H1 (cell line): ENCODE measurements at regions not wholly inside any gene's neighbourhood (a gene's known extent, or its start where the extent isn't known, plus 50 kb on each side); places are given as distances from the start of the nearest gene placed in this dataset.

Experiments used
- CTCF ChIA-PET: fragments of 300-600 bp; sonication (Branson Sonifier 250); formaldehyde crosslinking; loops from one replicate; lab custom pipeline; 2021; ENCODE audit not compliant: partially characterized antibody; lab: Charles Lee
- POLR2A ChIA-PET: fragments of 300-600 bp; sonication (Branson Sonifier 250); formaldehyde crosslinking; loops from one replicate; lab custom pipeline; 2021; ENCODE audit warnings: inconsistent platforms; ENCODE audit not compliant: partially characterized antibody; lab: Charles Lee
- DNase-seq, 2 experiments: peaks; one replicate each; pipeline versions ENCODE4 v3.0.0 to v3.0.0-alpha.2; 2010 to 2022; ENCODE audit warnings: low spot score in 2 of 2, low read depth in 1 of 2, mixed read lengths in 1 of 2
- FAIRE-seq: peaks from 2 replicates; lab custom pipeline; 2011; peaks lifted over from hg19 to GRCh38; lab: Jason Lieb, UNC
- H2AFZ ChIP-seq: 2 replicates; pipeline ENCODE4 v1.8.1; 2012; ENCODE audit warnings: low read length, inconsistent platforms
- H2AK5ac ChIP-seq: 2 replicates; pipeline ENCODE4 v1.6.1; 2013; ENCODE audit warnings: low read depth, low read length
- H2BK120ac ChIP-seq: replicated peaks from 2 replicates; pipeline ENCODE3; 2013; ENCODE audit warnings: low read depth, low read length, inconsistent platforms
- H2BK12ac ChIP-seq: 2 replicates; pipeline ENCODE4 v1.6.1; 2013; ENCODE audit warnings: low read depth, low read length
- H2BK15ac ChIP-seq: 2 replicates; pipeline ENCODE4 v1.6.1; 2013; ENCODE audit warnings: low read length
- H2BK20ac ChIP-seq: 2 replicates; pipeline ENCODE4 v1.6.1; 2013; ENCODE audit warnings: low read length
- H2BK5ac ChIP-seq: 2 replicates; pipeline ENCODE4 v1.6.1; 2013; ENCODE audit warnings: low read depth, low read length
- H3K14ac ChIP-seq: 2 replicates; pipeline ENCODE4 v1.6.1; 2013; ENCODE audit warnings: inconsistent platforms; ENCODE audit not compliant: insufficient read length
- H3K18ac ChIP-seq: 2 replicates; pipeline ENCODE4 v1.6.1; 2013; ENCODE audit warnings: low read length; ENCODE audit errors: extremely low read depth
- H3K23ac ChIP-seq: 2 replicates; pipeline ENCODE4 v1.6.1; 2013; ENCODE audit warnings: inconsistent platforms; ENCODE audit not compliant: insufficient read length
- H3K23me2 ChIP-seq: 2 replicates; pipeline ENCODE4 v1.6.1; 2013; ENCODE audit warnings: low read depth, low read length
- H3K27ac ChIP-seq: 2 replicates; pipeline ENCODE4 v1.6.1; 2011; ENCODE audit warnings: low read depth, low read length, inconsistent platforms
- H3K27me3 ChIP-seq, 4 experiments: replicated peaks in 1 of 4; 1 replicate in 1 of 4; 2 replicates in 3 of 4; pipeline versions ENCODE4 v1.6.1 to v1.8.1; 2011 to 2013; ENCODE audit warnings: low read length in 3 of 4, mild to moderate bottlenecking in 3 of 4, inconsistent platforms in 2 of 4, mixed read lengths in 2 of 4, moderate library complexity in 1 of 4; ENCODE audit not compliant: control insufficient read depth in 3 of 4, insufficient read depth in 3 of 4; ENCODE audit errors: extremely low read depth in 1 of 4
- H3K36me3 ChIP-seq, 4 experiments: 2 replicates each; pipeline versions ENCODE4 v1.6.1 to v1.8.1; 2011 to 2013; ENCODE audit warnings: mild to moderate bottlenecking in 4 of 4, low read length in 3 of 4, moderate library complexity in 2 of 4, control low read depth in 1 of 4, inconsistent platforms in 1 of 4; ENCODE audit not compliant: insufficient read depth in 4 of 4, control insufficient read depth in 2 of 4
- H3K4ac ChIP-seq: replicated peaks from 2 replicates; pipeline ENCODE3; 2013; ENCODE audit warnings: low read length, low read depth, mixed read lengths, inconsistent platforms; ENCODE audit not compliant: insufficient read length
- H3K4me1 ChIP-seq, 4 experiments: replicated peaks in 1 of 4; 1 replicate in 1 of 4; 2 replicates in 3 of 4; pipeline versions ENCODE4 v1.6.1 to v1.8.1; 2011 to 2013; ENCODE audit warnings: low read length in 3 of 4, inconsistent platforms in 2 of 4, mixed read lengths in 1 of 4; ENCODE audit not compliant: insufficient read depth in 4 of 4, control insufficient read depth in 3 of 4
- H3K4me2 ChIP-seq, 2 experiments: 2 replicates each; pipeline versions ENCODE4 v1.6.1 to v1.8.1; 2011 to 2013; ENCODE audit warnings: low read depth in 2 of 2, low read length in 2 of 2, control low read depth in 1 of 2, inconsistent platforms in 1 of 2, mild to moderate bottlenecking in 1 of 2; ENCODE audit not compliant: insufficient read depth in 1 of 2
- H3K4me3 ChIP-seq, 4 experiments: fragments of 200-600, 300-600 bp in 1 of 4; sonication (generic), shearing (Covaris generic), sonication (Bioruptor Twin) in 1 of 4; 2 replicates each; pipeline versions ENCODE4 v1.5.1 to v1.8.1; 2011 to 2016; ENCODE audit warnings: low read length in 4 of 4, low read depth in 3 of 4, control low read depth in 2 of 4, inconsistent platforms in 2 of 4, mild to moderate bottlenecking in 2 of 4, mixed read lengths in 1 of 4, moderate library complexity in 1 of 4; ENCODE audit not compliant: insufficient read depth in 2 of 4; ENCODE audit errors: extremely low read depth in 1 of 4
- H3K56ac ChIP-seq: replicated peaks from 2 replicates; pipeline ENCODE3; 2013; ENCODE audit warnings: low read depth, mild to moderate bottlenecking, mixed read lengths, low read length, inconsistent platforms; ENCODE audit not compliant: insufficient read length
- H3K79me1 ChIP-seq: 2 replicates; pipeline ENCODE4 v1.6.1; 2013; ENCODE audit warnings: low read depth, low read length, control low read depth
- H3K79me2 ChIP-seq, 2 experiments: 2 replicates each; pipeline versions ENCODE4 v1.6.1 to v1.8.1; 2012 to 2013; ENCODE audit warnings: low read length in 2 of 2, mild to moderate bottlenecking in 2 of 2, inconsistent platforms in 1 of 2; ENCODE audit not compliant: insufficient read depth in 2 of 2, control insufficient read depth in 1 of 2
- H3K9ac ChIP-seq, 4 experiments: replicated peaks in 1 of 4; 1 replicate in 1 of 4; 2 replicates in 3 of 4; pipeline versions ENCODE4 v1.6.1 to v1.8.1; 2011 to 2013; ENCODE audit warnings: low read depth in 3 of 4, low read length in 3 of 4, control low read depth in 2 of 4, mild to moderate bottlenecking in 2 of 4, moderate library complexity in 2 of 4, inconsistent platforms in 1 of 4; ENCODE audit errors: extremely low read depth in 1 of 4
- H3K9me3 ChIP-seq, 2 experiments: 2 replicates each; pipeline versions ENCODE4 v1.6.1 to v1.8.1; 2012 to 2013; ENCODE audit warnings: mild to moderate bottlenecking in 2 of 2, moderate library complexity in 2 of 2, control low read depth in 1 of 2, inconsistent platforms in 1 of 2, low read depth in 1 of 2, low read length in 1 of 2, mixed read lengths in 1 of 2; ENCODE audit not compliant: insufficient read depth in 2 of 2
- H4K20me1 ChIP-seq, 2 experiments: replicated peaks in 1 of 2; 2 replicates each; pipeline versions ENCODE3 to v1.8.1; 2011 to 2013; ENCODE audit warnings: inconsistent platforms in 2 of 2, low read length in 2 of 2, mild to moderate bottlenecking in 1 of 2; ENCODE audit not compliant: insufficient read depth in 2 of 2, control insufficient read depth in 1 of 2
- H4K5ac ChIP-seq: 2 replicates; pipeline ENCODE4 v1.6.1; 2013; ENCODE audit warnings: low read length, low read depth, mixed read lengths, inconsistent platforms; ENCODE audit not compliant: insufficient read length
- H4K8ac ChIP-seq: 2 replicates; pipeline ENCODE4 v1.8.0; 2013; ENCODE audit warnings: mild to moderate bottlenecking, moderate library complexity, low read length, inconsistent platforms; ENCODE audit not compliant: insufficient read depth; ENCODE audit errors: extremely low read depth
- H4K91ac ChIP-seq: replicated peaks from 2 replicates; pipeline ENCODE3; 2013; ENCODE audit warnings: low read length, mixed read lengths, inconsistent platforms; ENCODE audit not compliant: insufficient read length
- ATF2 ChIP-seq: IDR thresholded peaks from 2 replicates; pipeline ENCODE4 v1.6.1; 2012; ENCODE audit warnings: low read length, inconsistent platforms
- BRCA1 ChIP-seq: IDR thresholded peaks from 2 replicates; pipeline ENCODE4 v1.6.1; 2012; ENCODE audit warnings: low read depth, low read length, improper control_type of control experiment
- EZH2 ChIP-seq: fragments of 200-600 bp; sonication (generic); IDR thresholded peaks from 2 replicates; pipeline ENCODE4 v1.7.1; 2012; ENCODE audit warnings: low read depth, mild to moderate bottlenecking, moderate library complexity, low read length, inconsistent platforms; ENCODE audit not compliant: severe bottlenecking
- HDAC6 ChIP-seq: IDR thresholded peaks from one replicate; pipeline ENCODE4 v1.7.1; 2012; ENCODE audit warnings: low read depth, mild to moderate bottlenecking, inconsistent platforms, low read length, moderate library complexity
- JUND ChIP-seq: IDR thresholded peaks from 2 replicates; pipeline ENCODE4 v1.6.1; 2011; ENCODE audit warnings: mild to moderate bottlenecking, improper control_type of control experiment, low read length
- KDM4A ChIP-seq: IDR thresholded peaks from one replicate; pipeline ENCODE4 v1.7.1; 2012; ENCODE audit warnings: low read depth, mild to moderate bottlenecking, moderate library complexity, low read length, inconsistent platforms; ENCODE audit not compliant: severe bottlenecking
- NRF1 ChIP-seq: IDR thresholded peaks from 2 replicates; pipeline ENCODE4 v1.6.1; 2011; ENCODE audit warnings: mild to moderate bottlenecking, low read depth, low read length, improper control_type of control experiment
- SIN3A ChIP-seq, 2 experiments: IDR thresholded peaks in 1 of 2; conservative IDR thresholded peaks in 1 of 2; 2 replicates each; pipeline ENCODE4 v1.6.1; 2011 to 2012; ENCODE audit warnings: low read length in 2 of 2, improper control_type of control experiment in 1 of 2, low read depth in 1 of 2, mild to moderate bottlenecking in 1 of 2
- SP1 ChIP-seq: IDR thresholded peaks from 2 replicates; pipeline ENCODE4 v1.6.1; 2011; ENCODE audit warnings: low read depth, low read length
- SP4 ChIP-seq: IDR thresholded peaks from 2 replicates; pipeline ENCODE4 v1.6.1; 2012; ENCODE audit warnings: low read length, inconsistent platforms
- TCF12 ChIP-seq: IDR thresholded peaks from 2 replicates; pipeline ENCODE4 v1.6.1; 2011; ENCODE audit warnings: low read depth, mild to moderate bottlenecking, low read length
- YY1 ChIP-seq: IDR thresholded peaks from 2 replicates; pipeline ENCODE4 v1.6.1; 2011; ENCODE audit warnings: low read depth, mild to moderate bottlenecking, low read length
- WGBS, 2 experiments: shearing (Covaris generic) in 1 of 2; methylation state at CpG; one replicate each; pipeline versions ENCODE4 v1.1.6 to v1.1.7; 2013 to 2015; ENCODE audit warnings: low lambda C conversion rate in 2 of 2, mixed read lengths in 2 of 2, inconsistent platforms in 1 of 2, low coverage in 1 of 2, missing lambda C conversion rate in 1 of 2; ENCODE audit not compliant: insufficient replicate concordance in 2 of 2, insufficient coverage in 1 of 2, insufficient read length in 1 of 2; ENCODE audit errors: extremely low coverage in 1 of 2, missing lambda C conversion rate in 1 of 2; 5-methylcytosine and 5-hydroxymethylcytosine counted together

- Histone ChIP-seq H4K8ac (no peak overlapping the region), H2BK20ac (no peak overlapping the region), H3K79me2 (no peaks in the 10 kb centered on the region), H3K36me3 (no peaks in the 10 kb centered on the region), H3K27ac (no peak overlapping the region), H3K14ac (no peak overlapping the region), H3K4ac (no peak overlapping the region), H4K91ac (no peak overlapping the region), H3K4me2 (no peak overlapping the region), H2BK120ac (no peak overlapping the region), H3K56ac (no peak overlapping the region), H2BK12ac (no peak overlapping the region), H2BK5ac (no peak overlapping the region), H3K4me1 (peaks cover 0 to 6% (median 1%) of the 10 kb centered on the region in 4 experiments; a peak in 2 of 7 replicates), H3K18ac (no peak overlapping the region), H3K4me3 (no peak overlapping the region), H2BK15ac (no peak overlapping the region), H3K9me3 (no peaks in the 10 kb centered on the region), H3K23ac (no peak overlapping the region), H3K27me3 (no peaks in the 10 kb centered on the region), H4K5ac (no peak overlapping the region), H2AK5ac (no peak overlapping the region), H3K79me1 (no peaks in the 10 kb centered on the region), H4K20me1 (no peaks in the 10 kb centered on the region), H2AFZ (no peak overlapping the region), H3K9ac (no peak overlapping the region), H3K23me2 (no peaks in the 10 kb centered on the region)
- no peak for DNase-seq
- 96% methylated on average over 3 of the region's 3 CpGs; no CpG with 5 or more reads in 1 of the 2 experiments for WGBS, 2 experiments
- ChIA-PET CTCF (no interaction called here), POLR2A (no interaction called here)
- FAIRE-seq, result no peak
- TF ChIP-seq NRF1 (no peak), SP1 (no peak), SP4 (no peak), SIN3A (conservative IDR thresholded peaks at IDR 0.05 in 1 of 2, IDR thresholded peaks at IDR 0.05 in 1 of 2; ENCODE audit: low read depth in 1 of 2, low read length in 2 of 2) (no peak), TCF12 (no peak), BRCA1 (no peak), KDM4A (no peak), HDAC6 (no peak), YY1 (no peak), EZH2 (no peak), ATF2 (no peak), JUND (no peak)
Measured at GRCh38 chr1:83790446-83790845, 208.5 kb downstream of the TTLL7 start.
